Erythroblast (primary cell): ENCODE measurements at regions not wholly inside any gene's neighbourhood (a gene's known extent, or its start where the extent isn't known, plus 50 kb on each side); places are given as distances from the start of the nearest gene placed in this dataset.
"Not testable (repeated sequence)": the region's sequence is repeated elsewhere in the genome, so short reads cannot be mapped to it uniquely, and the experiment has no call there.

Source experiments
- DNase-seq, 2 experiments: peaks; one replicate each; lab custom pipeline; 2025; lab: John Stamatoyannopoulos, UW
- GATA1 ChIP-seq: IDR thresholded peaks from 2 replicates; pipeline ENCODE4 v1.6.1; 2011; ENCODE audit warnings: low read depth, mild to moderate bottlenecking, control low read depth, low read length, moderate library complexity
- POLR2A ChIP-seq: IDR thresholded peaks from 2 replicates; pipeline ENCODE4 v1.6.1; 2011; ENCODE audit warnings: mild to moderate bottlenecking, low read length

- TF ChIP-seq GATA1 = no peak
- TF ChIP-seq POLR2A = no peak
- DNase-seq = no peak
Observed at GRCh38 chrX:84747516-84747915, 245.3 kb upstream of the HDX start.

DNA sequence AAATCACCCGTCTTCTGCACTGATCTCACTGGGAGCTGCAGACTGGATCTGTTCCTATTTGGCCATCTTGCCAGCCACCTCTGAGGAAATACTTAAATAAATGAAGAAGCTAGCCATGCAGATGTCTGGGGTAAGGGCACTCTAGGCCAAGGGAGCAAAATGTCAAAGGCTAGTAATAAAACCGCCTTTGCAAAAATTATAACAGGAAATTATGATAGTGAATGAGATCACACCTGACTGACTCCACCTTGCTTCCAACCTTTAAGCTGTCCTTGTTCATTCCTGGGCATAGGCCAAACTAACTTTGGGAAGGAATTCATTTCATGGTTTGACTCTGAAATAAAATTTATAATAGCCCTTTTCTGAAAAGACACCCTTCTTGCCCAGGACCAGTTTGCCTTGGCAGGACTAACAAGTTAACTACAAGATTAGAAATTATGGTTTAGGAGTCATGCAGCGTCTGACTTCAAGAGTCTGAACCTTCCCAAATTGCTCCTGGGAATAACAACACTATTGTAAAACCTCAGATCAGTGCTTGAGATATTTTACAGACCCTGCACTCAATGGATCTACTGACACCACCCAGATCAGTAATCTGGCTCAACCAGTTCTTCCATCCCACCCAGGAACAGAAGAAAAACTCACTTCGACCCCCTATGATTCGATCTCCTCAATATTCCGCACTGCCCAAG lies 246.9 kb upstream of the HDX start:
- TF ChIP-seq GATA1 = no peak
- no peak for TF ChIP-seq POLR2A
- DNase-seq = no peak

GRCh38 chrX:84760560-84760959 lies 243.1 kb upstream of the APOOL start:
- TF ChIP-seq POLR2A = no peak
- no peak for TF ChIP-seq GATA1
- DNase-seq = no peak

DNA sequence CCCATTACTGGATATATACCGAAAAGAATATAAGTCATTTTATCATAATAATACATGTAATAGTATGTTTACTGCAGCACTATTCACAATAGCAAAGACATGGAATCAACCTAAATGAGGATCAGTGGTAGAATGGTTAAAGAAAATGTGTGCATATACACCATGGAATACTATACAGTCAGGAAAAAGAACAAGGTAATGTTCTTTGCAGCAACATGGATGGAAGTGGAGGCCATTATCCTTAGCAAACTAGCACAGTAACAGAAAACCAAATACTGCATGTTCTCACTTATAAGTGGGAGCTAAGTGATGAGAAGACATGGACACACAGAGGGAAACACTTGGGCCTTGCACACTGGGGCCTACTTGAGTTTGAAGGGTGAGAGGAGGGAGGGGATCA lies 207.4 kb upstream of the APOOL start:
- no peak for DNase-seq
- no peak for TF ChIP-seq GATA1
- no peak for TF ChIP-seq POLR2A

DNA sequence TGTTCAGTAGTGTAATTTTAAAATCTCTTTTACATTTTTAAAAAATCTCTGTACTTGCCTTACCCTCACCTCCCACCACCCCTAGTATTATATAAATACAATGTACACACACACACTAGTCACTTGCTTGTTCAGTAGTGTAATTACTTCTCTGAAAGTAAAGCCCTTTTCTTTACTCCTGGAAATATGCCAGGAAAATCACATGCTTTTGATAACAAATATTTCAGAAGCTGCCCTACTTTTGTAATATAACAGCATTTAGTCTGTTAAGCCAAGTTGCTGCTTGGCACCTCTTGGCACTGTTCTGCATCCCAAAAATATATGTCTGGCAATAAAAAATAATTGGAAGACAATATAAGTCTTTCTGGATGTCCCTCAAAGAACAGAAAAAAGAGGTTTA lies 172.8 kb upstream of the APOOL start:
- DNase-seq = no peak
- TF ChIP-seq GATA1 (no peak), POLR2A (no peak)

DNA sequence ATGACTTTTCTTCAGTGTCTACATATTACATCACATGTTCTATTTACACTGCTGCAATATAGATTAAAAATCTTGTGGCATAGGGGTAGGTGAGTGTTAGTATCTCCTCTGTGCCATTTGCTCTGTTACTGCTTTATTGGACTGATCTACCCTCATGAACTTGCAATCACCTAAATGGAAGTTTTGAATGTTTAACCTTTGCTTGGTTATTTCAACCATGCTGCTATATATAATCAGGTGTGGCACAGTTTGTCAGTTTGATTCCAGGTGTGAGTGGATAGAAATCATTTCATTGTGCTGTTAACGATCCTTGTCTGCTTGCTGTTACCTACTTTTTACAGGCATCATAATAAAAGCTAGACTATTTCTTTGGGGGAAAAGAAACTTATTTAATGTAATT lies 157.1 kb upstream of the APOOL start:
- DNase-seq = not testable (repeated sequence)

DNA sequence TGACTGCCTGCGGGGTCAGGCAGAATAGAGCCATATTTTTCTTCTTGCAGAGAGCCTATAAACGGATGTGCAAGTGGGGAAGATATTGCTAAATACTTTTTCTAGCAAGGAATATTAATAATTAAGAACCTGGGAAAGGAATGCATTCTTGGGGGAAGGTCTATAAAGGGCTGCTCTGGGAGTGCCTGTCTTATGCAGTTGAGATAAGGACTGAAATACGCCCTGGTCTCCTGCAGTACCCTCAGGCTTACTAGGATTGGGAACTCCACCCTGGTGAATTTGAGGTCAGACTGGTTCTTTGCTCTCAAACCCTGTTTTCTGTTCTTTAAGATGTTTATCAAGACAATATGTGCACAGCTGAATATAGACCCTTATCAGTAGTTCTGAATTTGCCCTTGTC lies 152.5 kb upstream of the APOOL start:
- not testable (repeated sequence) for DNase-seq

DNA sequence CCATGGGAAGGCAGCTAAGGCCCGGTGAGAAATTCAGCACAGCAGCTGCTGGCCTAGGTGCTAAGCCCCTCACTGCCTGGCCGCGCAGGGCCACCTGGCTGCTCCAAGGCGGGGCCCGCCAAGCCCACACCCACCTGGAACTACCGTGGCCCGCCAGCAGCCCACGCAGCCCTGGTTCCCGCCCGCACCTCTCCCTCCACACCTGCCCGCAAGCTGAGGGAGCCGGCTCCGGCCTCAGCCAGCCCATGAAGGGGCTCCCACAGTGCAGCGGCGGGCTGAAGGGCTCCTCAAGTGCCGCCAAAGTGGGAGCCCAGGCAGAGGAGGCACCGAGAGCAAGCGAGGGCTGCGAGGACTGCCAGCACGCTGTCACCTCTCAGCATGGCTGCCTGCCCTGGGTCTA lies 146.9 kb upstream of the APOOL start:
- DNase-seq = not testable (repeated sequence)

DNA sequence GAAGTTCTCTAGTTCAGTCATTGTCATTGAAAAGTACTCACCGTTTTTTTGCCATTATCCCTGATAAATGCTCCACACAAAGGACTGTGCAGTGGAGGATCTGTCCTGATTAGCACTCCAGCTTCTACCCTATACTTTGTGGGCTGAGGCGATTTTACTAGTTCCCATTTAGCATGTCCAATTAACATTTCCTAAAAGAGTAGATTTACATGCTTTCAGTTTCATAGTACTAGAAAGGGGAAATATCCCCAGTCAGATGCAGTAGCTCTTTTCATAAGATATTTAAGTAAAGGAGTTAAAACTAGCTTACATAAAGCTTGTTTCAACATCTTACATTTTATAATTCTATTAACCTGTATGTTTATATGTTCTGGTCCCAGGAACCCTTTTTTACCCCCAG lies 144.9 kb upstream of the APOOL start:
- DNase-seq = not testable (repeated sequence)

GRCh38 chrX:84865113-84865512 lies 138.6 kb upstream of the APOOL start:
- no peak for DNase-seq

DNA sequence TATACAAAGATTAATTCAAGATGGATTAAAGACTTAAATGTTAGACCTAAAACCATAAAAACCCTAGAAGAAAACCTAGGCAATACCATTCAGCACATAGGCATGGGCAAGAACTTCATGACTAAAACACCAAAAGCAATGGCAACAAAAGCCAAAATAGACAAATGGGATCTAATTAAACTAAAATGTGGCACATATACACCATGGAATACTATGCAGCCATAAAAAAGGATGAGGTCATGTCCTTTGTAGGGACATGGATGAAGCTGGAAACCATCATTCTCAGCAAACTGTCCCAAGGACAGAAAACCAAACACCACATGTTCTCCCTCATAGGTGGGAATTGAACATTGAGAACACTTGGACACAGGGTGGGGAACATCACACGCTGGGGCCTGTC lies 133.4 kb upstream of the APOOL start:
- DNase-seq = not testable (repeated sequence)

More at GRCh38 chrX:84865113-84865512, 138.6 kb upstream of the APOOL start:
- TF ChIP-seq GATA1 = no peak
- no peak for TF ChIP-seq POLR2A

DNA sequence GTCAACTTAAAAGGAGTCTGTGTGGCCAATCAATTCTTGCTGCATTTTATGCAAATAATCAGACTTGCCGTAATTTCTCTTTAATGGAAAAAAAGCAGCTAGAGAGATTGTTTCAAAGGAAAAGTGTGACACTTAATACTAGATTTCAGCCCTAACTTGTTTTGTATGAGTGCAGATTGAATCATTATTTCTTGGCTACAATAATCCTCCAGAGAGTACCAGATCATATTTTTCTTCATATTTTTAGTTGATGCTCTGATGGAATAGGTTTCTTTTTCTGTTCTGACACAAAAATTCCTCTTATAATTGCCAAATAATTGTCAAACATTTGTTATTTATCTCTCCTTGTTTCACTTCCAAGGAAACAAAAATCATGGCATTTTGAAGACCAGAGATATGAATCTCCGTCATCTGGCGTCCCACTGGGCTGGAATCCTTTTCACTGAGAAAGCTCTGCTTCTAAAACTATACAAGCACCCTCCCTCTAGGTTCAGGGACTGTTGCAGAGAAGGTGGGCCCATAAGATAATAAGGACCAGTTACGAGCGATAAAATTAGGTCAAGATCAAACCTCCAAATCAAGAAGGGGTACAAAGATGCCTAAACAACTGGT lies 131.4 kb upstream of the APOOL start:
- not testable (repeated sequence) for DNase-seq

GRCh38 chrX:84873176-84873575 lies 130.5 kb upstream of the APOOL start:
- DNase-seq = no peak
- no peak for TF ChIP-seq POLR2A
- no peak for TF ChIP-seq GATA1

DNA sequence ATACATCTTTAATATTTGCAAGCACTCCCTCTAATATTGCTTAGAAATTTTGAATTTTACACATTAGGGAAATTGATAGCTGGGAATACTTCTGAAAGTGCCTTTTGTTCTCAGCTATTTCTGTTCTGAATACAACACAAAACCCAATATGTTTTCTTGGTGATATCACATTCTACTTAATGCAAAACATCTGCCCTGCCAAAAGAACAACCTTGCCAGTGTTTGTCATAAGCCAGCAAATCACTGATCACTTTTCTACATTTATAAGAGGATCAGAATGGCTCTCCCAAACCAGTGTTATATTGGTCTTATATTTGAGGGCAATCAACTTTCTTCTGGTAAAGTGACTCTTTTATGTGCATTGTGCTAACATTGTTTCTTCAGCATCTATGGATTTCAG lies 126.8 kb upstream of the APOOL start:
- TF ChIP-seq GATA1 (no peak), POLR2A (no peak)
- DNase-seq = no peak

DNA sequence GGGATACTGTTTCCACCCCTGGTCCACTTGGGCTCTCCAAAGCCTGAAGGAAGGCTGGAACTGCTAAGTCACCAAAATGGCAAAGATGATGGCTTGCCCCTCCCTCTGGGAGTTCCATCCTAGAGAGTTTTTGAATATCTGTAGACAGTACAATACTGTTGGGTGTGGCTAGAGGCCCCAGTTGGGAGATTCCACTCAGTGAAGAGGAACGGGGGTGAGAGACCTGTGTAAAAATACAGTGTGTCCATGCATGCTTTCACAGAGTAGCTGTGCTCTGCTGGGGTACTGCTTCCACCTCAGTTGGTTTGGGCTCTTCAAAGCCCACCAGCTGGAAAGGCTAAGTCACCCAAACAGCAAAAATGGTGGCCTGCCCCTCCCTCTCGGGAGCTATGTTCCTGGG lies 109.8 kb upstream of the APOOL start:
- no peak for TF ChIP-seq POLR2A
- no peak for TF ChIP-seq GATA1

DNA sequence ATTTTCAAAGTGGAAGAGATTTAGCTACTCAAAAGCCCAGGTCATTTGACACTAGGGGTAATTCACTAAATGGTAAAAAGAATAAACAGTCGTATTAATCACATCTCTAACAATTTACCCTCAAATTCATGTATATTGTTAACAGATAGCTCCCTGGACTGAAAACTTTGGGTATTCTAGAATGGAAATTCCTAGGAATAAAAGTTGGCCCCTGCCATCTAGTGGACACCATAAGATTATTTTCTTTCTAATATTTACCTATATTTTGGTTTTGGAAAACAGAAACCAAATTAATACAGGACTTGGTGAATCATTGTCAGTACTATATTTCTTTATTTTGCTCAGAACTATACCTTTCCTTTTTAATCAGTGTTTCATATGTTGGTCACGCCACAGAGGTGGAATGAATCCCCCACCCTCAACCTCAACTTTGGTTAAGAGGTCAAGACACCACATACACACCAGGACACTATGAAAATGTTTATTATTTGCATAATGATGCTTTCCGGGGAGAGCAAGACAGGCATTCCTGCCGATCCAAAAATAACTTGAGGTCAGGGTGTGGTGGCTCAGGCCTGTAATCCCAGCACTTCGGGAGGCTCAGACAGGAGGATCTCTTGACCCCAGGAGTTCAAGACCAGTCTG lies 96.2 kb upstream of the APOOL start:
- no peak for DNase-seq
- TF ChIP-seq POLR2A (no peak), GATA1 (no peak)

More for the DNA sequence above, 109.8 kb upstream of the APOOL start:
- no peak for DNase-seq
